Transverse colon (tissue), 4 donors: ENCODE measurements at regions not wholly inside any gene's neighbourhood (a gene's known extent, or its start where the extent isn't known, plus 50 kb on each side); places are given as distances from the start of the nearest gene placed in this dataset.

Source experiments
- DNase-seq: peaks from one replicate; pipeline ENCODE4 v3.0.0-alpha.2; 2019
- H3K27ac ChIP-seq, 4 donors: fragments of 200-600 bp; sonication (generic); 2 replicates each; pipeline ENCODE4 v1.5.1; 2016 to 2018; ENCODE audit warnings: inconsistent platforms in 4 of 4
- H3K27me3 ChIP-seq: fragments of 200-600 bp; sonication (generic); 2 replicates; pipeline ENCODE4 v1.5.1; 2017; ENCODE audit warnings: inconsistent platforms
- H3K36me3 ChIP-seq, 4 donors: fragments of 200-600 bp; sonication (generic); 2 replicates each; pipeline ENCODE4 v1.5.1; 2017 to 2019; ENCODE audit warnings: inconsistent platforms in 4 of 4
- H3K4me1 ChIP-seq, 4 donors: fragments of 200-600 bp; sonication (generic); 2 replicates each; pipeline ENCODE4 v1.5.1; 2017 to 2020; ENCODE audit warnings: inconsistent platforms in 4 of 4
- H3K4me3 ChIP-seq, 4 donors: fragments of 200-600 bp; sonication (generic); 1 replicate in 1 of 4; 2 replicates in 3 of 4; pipeline versions ENCODE4 v1.5.1 to v1.6.1; 2017 to 2019; ENCODE audit warnings: inconsistent platforms in 4 of 4
- H3K9me3 ChIP-seq, 2 donors: fragments of 200-600 bp; sonication (generic); 2 replicates each; pipeline ENCODE4 v1.5.1; 2017 to 2019; ENCODE audit warnings: inconsistent platforms in 2 of 2
- CTCF ChIP-seq, 5 experiments: fragments of 200-600 bp in 3 of 5; fragments of 450-650 bp in 2 of 5; sonication (generic) in 3 of 5; IDR thresholded peaks; 1 replicate in 2 of 5; 2 replicates in 3 of 5; pipeline ENCODE4 v1.5.1; 2016 to 2017; ENCODE audit warnings: antibody characterized with exemption in 5 of 5, inconsistent platforms in 3 of 5, mild to moderate bottlenecking in 2 of 5, moderate library complexity in 1 of 5
- EP300 ChIP-seq: sonication (generic); formaldehyde crosslinking; IDR thresholded peaks from one replicate; pipeline ENCODE4 v1.6.1; 2017; ENCODE audit warnings: antibody characterized with exemption, low read depth
- POLR2A ChIP-seq: fragments of 450-650 bp; IDR thresholded peaks from one replicate; pipeline ENCODE4 v1.6.1; 2016; ENCODE audit warnings: antibody characterized with exemption, mild to moderate bottlenecking, moderate library complexity
- POLR2AphosphoS5 ChIP-seq, 3 donors: sonication (generic); formaldehyde crosslinking; IDR thresholded peaks; one replicate each; pipeline ENCODE4 v1.6.1; 2016; ENCODE audit warnings: antibody characterized with exemption in 3 of 3
- WGBS, 2 donors: methylation state at CpG; one replicate each; pipeline ENCODE4 v1.1.5; 2018; ENCODE audit warnings: low coverage in 1 of 2; 5-methylcytosine and 5-hydroxymethylcytosine counted together
- in situ Hi-C, 4 donors: fragments of 200-750 bp; cut with MboI; loops; one replicate each; pipeline versions ENCODE4 v1.15.0 to v1.15.1; 2017; ENCODE audit warnings: low sequenced_read_pairs in 3 of 4, low pct_ligation_motif_present in 1 of 4, low pct_unique_long_range_greater_than_20kb in 1 of 4
- intact Hi-C: fragments of 100-400 bp; cut with DNase I; formaldehyde crosslinking; loops from one replicate; pipeline ENCODE4 v1.15.1; 2023; ENCODE audit warnings: low total_unique reads

GRCh38 chr7:25424855-25425254 lies 196.6 kb upstream of the NPVF start:
- H3K4me1 ChIP-seq = peaks cover 0 to under 1% (median 0%) of the 10 kb centered on the region in 4 donors
- no peaks in the 10 kb centered on the region for H3K36me3 ChIP-seq
- H3K27me3 ChIP-seq = no peaks in the 10 kb centered on the region
- H3K4me3 ChIP-seq = no peak overlapping the region
- TF ChIP-seq CTCF (IDR thresholded peaks at IDR 0.05) (no peak), EP300 (no peak), POLR2A (no peak), POLR2AphosphoS5 (IDR thresholded peaks at IDR 0.05) (no peak)
- no peak for DNase-seq
- H3K9me3 ChIP-seq = no peaks in the 10 kb centered on the region
- H3K27ac ChIP-seq = no peak overlapping the region
- in situ Hi-C loops = loop anchor here in 1 of 4 donors (25.0 kb wide), 1 partner anchor 412 kb away; no protein-coding TSS in a partner anchor
- intact Hi-C loops = no loop called here
- WGBS, 2 donors = 87 to 95% methylated on average over 5 of the region's 5 CpGs

GRCh38 chr7:25427721-25428120 lies 199.4 kb upstream of the NPVF start:
- TF ChIP-seq CTCF (IDR thresholded peaks at IDR 0.05) = no peak
- no peak for TF ChIP-seq EP300
- TF ChIP-seq POLR2A = no peak
- no peak for TF ChIP-seq POLR2AphosphoS5 (IDR thresholded peaks at IDR 0.05)
- H3K9me3 ChIP-seq = no peaks in the 10 kb centered on the region
- no peak for DNase-seq
- intact Hi-C loops = no loop called here
- H3K4me1 ChIP-seq = peaks cover 0 to 7% (median 0%) of the 10 kb centered on the region in 4 donors
- in situ Hi-C loops = no loop called here
- no peaks in the 10 kb centered on the region for H3K27me3 ChIP-seq
- H3K36me3 ChIP-seq = no peaks in the 10 kb centered on the region
- no peak overlapping the region for H3K4me3 ChIP-seq
- H3K27ac ChIP-seq = no peak overlapping the region
- WGBS, 2 donors = 59 to 73% methylated on average over 1 of the region's 1 CpG

GRCh38 chr7:25429731-25430130 lies 201.4 kb upstream of the NPVF start:
- Histone ChIP-seq H3K36me3 (no peaks in the 10 kb centered on the region), H3K9me3 (no peaks in the 10 kb centered on the region), H3K27ac (peak overlapping the region in 2 of 4 donors; percentile 14 to 57), H3K4me1 (peaks cover 0 to 7% (median 0%) of the 10 kb centered on the region in 4 donors), H3K27me3 (no peaks in the 10 kb centered on the region), H3K4me3 (no peak overlapping the region)
- WGBS, 2 donors = 37 to 42% methylated on average over 2 to 3 of the region's 3 CpGs
- in situ Hi-C loops = no loop called here
- no peak for TF ChIP-seq CTCF (IDR thresholded peaks at IDR 0.05)
- peak in 1 of 3 donors; percentile 27 for TF ChIP-seq POLR2AphosphoS5 (IDR thresholded peaks at IDR 0.05)
- intact Hi-C loops = no loop called here
- DNase-seq = peak; percentile 22

GRCh38 chr7:25430200-25430931 lies 202.1 kb upstream of the NPVF start:
- H3K36me3 ChIP-seq = no peaks in the 10 kb centered on the region
- no peaks in the 10 kb centered on the region for H3K9me3 ChIP-seq
- 60 to 68% methylated on average over 7 to 9 of the region's 9 CpGs for WGBS, 2 donors
- no peak for TF ChIP-seq EP300
- no peak for TF ChIP-seq CTCF (IDR thresholded peaks at IDR 0.05)
- TF ChIP-seq POLR2A = no peak
- TF ChIP-seq POLR2AphosphoS5 (IDR thresholded peaks at IDR 0.05) = no peak
- intact Hi-C loops (no loop called here), in situ Hi-C loops (no loop called here)
- peak overlapping the region in 3 of 4 donors; percentile 11 to 57 (median 14) for H3K27ac ChIP-seq
- peaks cover 0 to 7% (median 0%) of the 10 kb centered on the region in 4 donors for H3K4me1 ChIP-seq
- H3K27me3 ChIP-seq = no peaks in the 10 kb centered on the region
- H3K4me3 ChIP-seq = no peak overlapping the region
- DNase-seq = no peak
